ENCODE measurements at regions not wholly inside any gene's neighbourhood (a gene's known extent, or its start where the extent isn't known, plus 50 kb on each side); places are given as distances from the start of the nearest gene placed in this dataset.

- Histone ChIP-seq H3K9ac (ENCODE audit: insufficient read length, low read depth) (no peak overlapping the region), H3K4me3 (ENCODE audit: insufficient read length, low read depth) (no peak overlapping the region), H3K27me3 (ENCODE audit: insufficient read depth, insufficient read length) (no peaks in the 10 kb centered on the region), H3K4me1 (ENCODE audit: insufficient read depth, insufficient read length) (no peaks in the 10 kb centered on the region), H3K9me3 (ENCODE audit: insufficient read depth, low read length) (no peaks in the 10 kb centered on the region), H3K36me3 (ENCODE audit: insufficient read depth, insufficient read length, low read length) (no peaks in the 10 kb centered on the region)
- DNase-seq (ENCODE audit: low read depth, low spot score): no peak
- TF ChIP-seq YY1 (IDR thresholded peaks at IDR 0.05; ENCODE audit: insufficient read depth, insufficient read length) (no peak), ZNF274 (IDR thresholded peaks at IDR 0.05; ENCODE audit: low read depth, low read length) (no peak)
Observed at GRCh38 chr4:128709268-128709667, 100.2 kb upstream of the JADE1 start.

GRCh38 chr4:128707864-128708263 lies 101.6 kb upstream of the JADE1 start:
- Histone ChIP-seq H3K36me3 (ENCODE audit: insufficient read depth, insufficient read length, low read length) (no peaks in the 10 kb centered on the region), H3K27me3 (ENCODE audit: insufficient read depth, insufficient read length) (no peaks in the 10 kb centered on the region), H3K4me1 (ENCODE audit: insufficient read depth, insufficient read length) (no peaks in the 10 kb centered on the region), H3K9ac (ENCODE audit: insufficient read length, low read depth) (no peak overlapping the region), H3K9me3 (ENCODE audit: insufficient read depth, low read length) (no peaks in the 10 kb centered on the region), H3K4me3 (ENCODE audit: insufficient read length, low read depth) (no peak overlapping the region)
- no peak for TF ChIP-seq YY1 (IDR thresholded peaks at IDR 0.05; ENCODE audit: insufficient read depth, insufficient read length)
- no peak for TF ChIP-seq ZNF274 (IDR thresholded peaks at IDR 0.05; ENCODE audit: low read depth, low read length)
- no peak for TF ChIP-seq SUZ12 (IDR thresholded peaks at IDR 0.05; ENCODE audit: extremely low read depth, insufficient read depth, insufficient read length)
- DNase-seq (ENCODE audit: low read depth, low spot score): no peak

GRCh38 chr4:128703948-128704347 lies 105.6 kb upstream of the JADE1 start:
- TF ChIP-seq ZNF274 (IDR thresholded peaks at IDR 0.05; ENCODE audit: low read depth, low read length) (no peak), SUZ12 (IDR thresholded peaks at IDR 0.05; ENCODE audit: extremely low read depth, insufficient read depth, insufficient read length) (no peak), YY1 (IDR thresholded peaks at IDR 0.05; ENCODE audit: insufficient read depth, insufficient read length) (no peak)
- no peaks in the 10 kb centered on the region for H3K4me1 ChIP-seq (ENCODE audit: insufficient read depth, insufficient read length)
- H3K36me3 ChIP-seq (ENCODE audit: insufficient read depth, insufficient read length, low read length): no peaks in the 10 kb centered on the region
- no peak for DNase-seq (ENCODE audit: low read depth, low spot score)
- no peaks in the 10 kb centered on the region for H3K9me3 ChIP-seq (ENCODE audit: insufficient read depth, low read length)
- no peak overlapping the region for H3K9ac ChIP-seq (ENCODE audit: insufficient read length, low read depth)
- no peak overlapping the region for H3K4me3 ChIP-seq (ENCODE audit: insufficient read length, low read depth)
- no peaks in the 10 kb centered on the region for H3K27me3 ChIP-seq (ENCODE audit: insufficient read depth, insufficient read length)

GRCh38 chr4:128700659-128701350 lies 108.7 kb upstream of the JADE1 start:
- Histone ChIP-seq H3K4me3 (ENCODE audit: insufficient read length, low read depth) (no peak overlapping the region), H3K9me3 (ENCODE audit: insufficient read depth, low read length) (no peaks in the 10 kb centered on the region), H3K9ac (ENCODE audit: insufficient read length, low read depth) (no peak overlapping the region), H3K36me3 (ENCODE audit: insufficient read depth, insufficient read length, low read length) (no peaks in the 10 kb centered on the region), H3K4me1 (ENCODE audit: insufficient read depth, insufficient read length) (no peaks in the 10 kb centered on the region), H3K27me3 (ENCODE audit: insufficient read depth, insufficient read length) (no peaks in the 10 kb centered on the region)
- TF ChIP-seq SUZ12 (IDR thresholded peaks at IDR 0.05; ENCODE audit: extremely low read depth, insufficient read depth, insufficient read length): no peak
- no peak for DNase-seq (ENCODE audit: low read depth, low spot score)

GRCh38 chr4:128698386-128698785 lies 111.1 kb upstream of the JADE1 start:
- no peak for DNase-seq (ENCODE audit: low read depth, low spot score)

GRCh38 chr4:128697323-128697722 lies 112.2 kb upstream of the JADE1 start:
- TF ChIP-seq ZNF274 (IDR thresholded peaks at IDR 0.05; ENCODE audit: low read depth, low read length): no peak
- no peak for TF ChIP-seq SUZ12 (IDR thresholded peaks at IDR 0.05; ENCODE audit: extremely low read depth, insufficient read depth, insufficient read length)
- no peak for TF ChIP-seq YY1 (IDR thresholded peaks at IDR 0.05; ENCODE audit: insufficient read depth, insufficient read length)
- H3K36me3 ChIP-seq (ENCODE audit: insufficient read depth, insufficient read length, low read length): no peaks in the 10 kb centered on the region
- no peak overlapping the region for H3K4me3 ChIP-seq (ENCODE audit: insufficient read length, low read depth)
- no peaks in the 10 kb centered on the region for H3K9me3 ChIP-seq (ENCODE audit: insufficient read depth, low read length)
- H3K27me3 ChIP-seq (ENCODE audit: insufficient read depth, insufficient read length): no peaks in the 10 kb centered on the region
- no peak for DNase-seq (ENCODE audit: low read depth, low spot score)
- H3K4me1 ChIP-seq (ENCODE audit: insufficient read depth, insufficient read length): no peaks in the 10 kb centered on the region
- no peak overlapping the region for H3K9ac ChIP-seq (ENCODE audit: insufficient read length, low read depth)

More at GRCh38 chr4:128698386-128698785, 111.1 kb upstream of the JADE1 start:
- H3K36me3 ChIP-seq (ENCODE audit: insufficient read depth, insufficient read length, low read length): no peaks in the 10 kb centered on the region
- no peaks in the 10 kb centered on the region for H3K27me3 ChIP-seq (ENCODE audit: insufficient read depth, insufficient read length)
- no peaks in the 10 kb centered on the region for H3K4me1 ChIP-seq (ENCODE audit: insufficient read depth, insufficient read length)
- H3K9me3 ChIP-seq (ENCODE audit: insufficient read depth, low read length): no peaks in the 10 kb centered on the region
- TF ChIP-seq YY1 (IDR thresholded peaks at IDR 0.05; ENCODE audit: insufficient read depth, insufficient read length) (no peak), SUZ12 (IDR thresholded peaks at IDR 0.05; ENCODE audit: extremely low read depth, insufficient read depth, insufficient read length) (no peak), ZNF274 (IDR thresholded peaks at IDR 0.05; ENCODE audit: low read depth, low read length) (no peak)
- no peak overlapping the region for H3K9ac ChIP-seq (ENCODE audit: insufficient read length, low read depth)
- H3K4me3 ChIP-seq (ENCODE audit: insufficient read length, low read depth): no peak overlapping the region

GRCh38 chr4:128690011-128690410 lies 119.5 kb upstream of the JADE1 start:
- no peak for DNase-seq (ENCODE audit: low read depth, low spot score)
- H3K9ac ChIP-seq (ENCODE audit: insufficient read length, low read depth): no peak overlapping the region

More at GRCh38 chr4:128690011-128690410, 119.5 kb upstream of the JADE1 start:
- TF ChIP-seq ZNF274 (IDR thresholded peaks at IDR 0.05; ENCODE audit: low read depth, low read length) (no peak), YY1 (IDR thresholded peaks at IDR 0.05; ENCODE audit: insufficient read depth, insufficient read length) (no peak), SUZ12 (IDR thresholded peaks at IDR 0.05; ENCODE audit: extremely low read depth, insufficient read depth, insufficient read length) (no peak)
- Histone ChIP-seq H3K27me3 (ENCODE audit: insufficient read depth, insufficient read length) (no peaks in the 10 kb centered on the region), H3K36me3 (ENCODE audit: insufficient read depth, insufficient read length, low read length) (no peaks in the 10 kb centered on the region), H3K4me1 (ENCODE audit: insufficient read depth, insufficient read length) (no peaks in the 10 kb centered on the region), H3K4me3 (ENCODE audit: insufficient read length, low read depth) (no peak overlapping the region), H3K9me3 (ENCODE audit: insufficient read depth, low read length) (peaks cover 17% of the 10 kb centered on the region; the same call in 1 of the 2 replicates)

All from NT2/D1 (cell line).